H1 (cell line): ENCODE measurements at regions not wholly inside any gene's neighbourhood (a gene's known extent, or its start where the extent isn't known, plus 50 kb on each side); places are given as distances from the start of the nearest gene placed in this dataset.

Experiments used
- CTCF ChIA-PET: fragments of 300-600 bp; sonication (Branson Sonifier 250); formaldehyde crosslinking; loops from one replicate; lab custom pipeline; 2021; ENCODE audit not compliant: partially characterized antibody; lab: Charles Lee
- POLR2A ChIA-PET: fragments of 300-600 bp; sonication (Branson Sonifier 250); formaldehyde crosslinking; loops from one replicate; lab custom pipeline; 2021; ENCODE audit warnings: inconsistent platforms; ENCODE audit not compliant: partially characterized antibody; lab: Charles Lee
- DNase-seq, 2 experiments: peaks; one replicate each; pipeline versions ENCODE4 v3.0.0 to v3.0.0-alpha.2; 2010 to 2022; ENCODE audit warnings: low spot score in 2 of 2, low read depth in 1 of 2, mixed read lengths in 1 of 2
- FAIRE-seq: peaks from 2 replicates; lab custom pipeline; 2011; peaks lifted over from hg19 to GRCh38; lab: Jason Lieb, UNC
- H2AFZ ChIP-seq: 2 replicates; pipeline ENCODE4 v1.8.1; 2012; ENCODE audit warnings: low read length, inconsistent platforms
- H2AK5ac ChIP-seq: 2 replicates; pipeline ENCODE4 v1.6.1; 2013; ENCODE audit warnings: low read depth, low read length
- H2BK120ac ChIP-seq: replicated peaks from 2 replicates; pipeline ENCODE3; 2013; ENCODE audit warnings: low read depth, low read length, inconsistent platforms
- H2BK12ac ChIP-seq: 2 replicates; pipeline ENCODE4 v1.6.1; 2013; ENCODE audit warnings: low read depth, low read length
- H2BK15ac ChIP-seq: 2 replicates; pipeline ENCODE4 v1.6.1; 2013; ENCODE audit warnings: low read length
- H2BK20ac ChIP-seq: 2 replicates; pipeline ENCODE4 v1.6.1; 2013; ENCODE audit warnings: low read length
- H2BK5ac ChIP-seq: 2 replicates; pipeline ENCODE4 v1.6.1; 2013; ENCODE audit warnings: low read depth, low read length
- H3K14ac ChIP-seq: 2 replicates; pipeline ENCODE4 v1.6.1; 2013; ENCODE audit warnings: inconsistent platforms; ENCODE audit not compliant: insufficient read length
- H3K18ac ChIP-seq: 2 replicates; pipeline ENCODE4 v1.6.1; 2013; ENCODE audit warnings: low read length; ENCODE audit errors: extremely low read depth
- H3K23ac ChIP-seq: 2 replicates; pipeline ENCODE4 v1.6.1; 2013; ENCODE audit warnings: inconsistent platforms; ENCODE audit not compliant: insufficient read length
- H3K23me2 ChIP-seq: 2 replicates; pipeline ENCODE4 v1.6.1; 2013; ENCODE audit warnings: low read depth, low read length
- H3K27ac ChIP-seq: 2 replicates; pipeline ENCODE4 v1.6.1; 2011; ENCODE audit warnings: low read depth, low read length, inconsistent platforms
- H3K27me3 ChIP-seq, 4 experiments: replicated peaks in 1 of 4; 1 replicate in 1 of 4; 2 replicates in 3 of 4; pipeline versions ENCODE4 v1.6.1 to v1.8.1; 2011 to 2013; ENCODE audit warnings: low read length in 3 of 4, mild to moderate bottlenecking in 3 of 4, inconsistent platforms in 2 of 4, mixed read lengths in 2 of 4, moderate library complexity in 1 of 4; ENCODE audit not compliant: control insufficient read depth in 3 of 4, insufficient read depth in 3 of 4; ENCODE audit errors: extremely low read depth in 1 of 4
- H3K36me3 ChIP-seq, 4 experiments: 2 replicates each; pipeline versions ENCODE4 v1.6.1 to v1.8.1; 2011 to 2013; ENCODE audit warnings: mild to moderate bottlenecking in 4 of 4, low read length in 3 of 4, moderate library complexity in 2 of 4, control low read depth in 1 of 4, inconsistent platforms in 1 of 4; ENCODE audit not compliant: insufficient read depth in 4 of 4, control insufficient read depth in 2 of 4
- H3K4ac ChIP-seq: replicated peaks from 2 replicates; pipeline ENCODE3; 2013; ENCODE audit warnings: low read length, low read depth, mixed read lengths, inconsistent platforms; ENCODE audit not compliant: insufficient read length
- H3K4me1 ChIP-seq, 4 experiments: replicated peaks in 1 of 4; 1 replicate in 1 of 4; 2 replicates in 3 of 4; pipeline versions ENCODE4 v1.6.1 to v1.8.1; 2011 to 2013; ENCODE audit warnings: low read length in 3 of 4, inconsistent platforms in 2 of 4, mixed read lengths in 1 of 4; ENCODE audit not compliant: insufficient read depth in 4 of 4, control insufficient read depth in 3 of 4
- H3K4me2 ChIP-seq, 2 experiments: 2 replicates each; pipeline versions ENCODE4 v1.6.1 to v1.8.1; 2011 to 2013; ENCODE audit warnings: low read depth in 2 of 2, low read length in 2 of 2, control low read depth in 1 of 2, inconsistent platforms in 1 of 2, mild to moderate bottlenecking in 1 of 2; ENCODE audit not compliant: insufficient read depth in 1 of 2
- H3K4me3 ChIP-seq, 4 experiments: fragments of 200-600, 300-600 bp in 1 of 4; sonication (generic), shearing (Covaris generic), sonication (Bioruptor Twin) in 1 of 4; 2 replicates each; pipeline versions ENCODE4 v1.5.1 to v1.8.1; 2011 to 2016; ENCODE audit warnings: low read length in 4 of 4, low read depth in 3 of 4, control low read depth in 2 of 4, inconsistent platforms in 2 of 4, mild to moderate bottlenecking in 2 of 4, mixed read lengths in 1 of 4, moderate library complexity in 1 of 4; ENCODE audit not compliant: insufficient read depth in 2 of 4; ENCODE audit errors: extremely low read depth in 1 of 4
- H3K56ac ChIP-seq: replicated peaks from 2 replicates; pipeline ENCODE3; 2013; ENCODE audit warnings: low read depth, mild to moderate bottlenecking, mixed read lengths, low read length, inconsistent platforms; ENCODE audit not compliant: insufficient read length
- H3K79me1 ChIP-seq: 2 replicates; pipeline ENCODE4 v1.6.1; 2013; ENCODE audit warnings: low read depth, low read length, control low read depth
- H3K79me2 ChIP-seq, 2 experiments: 2 replicates each; pipeline versions ENCODE4 v1.6.1 to v1.8.1; 2012 to 2013; ENCODE audit warnings: low read length in 2 of 2, mild to moderate bottlenecking in 2 of 2, inconsistent platforms in 1 of 2; ENCODE audit not compliant: insufficient read depth in 2 of 2, control insufficient read depth in 1 of 2
- H3K9ac ChIP-seq, 4 experiments: replicated peaks in 1 of 4; 1 replicate in 1 of 4; 2 replicates in 3 of 4; pipeline versions ENCODE4 v1.6.1 to v1.8.1; 2011 to 2013; ENCODE audit warnings: low read depth in 3 of 4, low read length in 3 of 4, control low read depth in 2 of 4, mild to moderate bottlenecking in 2 of 4, moderate library complexity in 2 of 4, inconsistent platforms in 1 of 4; ENCODE audit errors: extremely low read depth in 1 of 4
- H3K9me3 ChIP-seq, 2 experiments: 2 replicates each; pipeline versions ENCODE4 v1.6.1 to v1.8.1; 2012 to 2013; ENCODE audit warnings: mild to moderate bottlenecking in 2 of 2, moderate library complexity in 2 of 2, control low read depth in 1 of 2, inconsistent platforms in 1 of 2, low read depth in 1 of 2, low read length in 1 of 2, mixed read lengths in 1 of 2; ENCODE audit not compliant: insufficient read depth in 2 of 2
- H4K20me1 ChIP-seq, 2 experiments: replicated peaks in 1 of 2; 2 replicates each; pipeline versions ENCODE3 to v1.8.1; 2011 to 2013; ENCODE audit warnings: inconsistent platforms in 2 of 2, low read length in 2 of 2, mild to moderate bottlenecking in 1 of 2; ENCODE audit not compliant: insufficient read depth in 2 of 2, control insufficient read depth in 1 of 2
- H4K5ac ChIP-seq: 2 replicates; pipeline ENCODE4 v1.6.1; 2013; ENCODE audit warnings: low read length, low read depth, mixed read lengths, inconsistent platforms; ENCODE audit not compliant: insufficient read length
- H4K8ac ChIP-seq: 2 replicates; pipeline ENCODE4 v1.8.0; 2013; ENCODE audit warnings: mild to moderate bottlenecking, moderate library complexity, low read length, inconsistent platforms; ENCODE audit not compliant: insufficient read depth; ENCODE audit errors: extremely low read depth
- H4K91ac ChIP-seq: replicated peaks from 2 replicates; pipeline ENCODE3; 2013; ENCODE audit warnings: low read length, mixed read lengths, inconsistent platforms; ENCODE audit not compliant: insufficient read length
- RAD21 ChIP-seq, 2 experiments: IDR thresholded peaks in 1 of 2; conservative IDR thresholded peaks in 1 of 2; 2 replicates each; pipeline ENCODE4 v1.6.1; 2011; ENCODE audit warnings: low read depth in 2 of 2, low read length in 2 of 2, improper control_type of control experiment in 1 of 2, inconsistent platforms in 1 of 2, mild to moderate bottlenecking in 1 of 2, moderate library complexity in 1 of 2
- ZNF274 ChIP-seq: IDR thresholded peaks from 2 replicates; pipeline ENCODE4 v1.7.0; 2012; ENCODE audit warnings: low read length, borderline replicate concordance; ENCODE audit errors: extremely low read depth
- WGBS, 2 experiments: shearing (Covaris generic) in 1 of 2; methylation state at CpG; one replicate each; pipeline versions ENCODE4 v1.1.6 to v1.1.7; 2013 to 2015; ENCODE audit warnings: low lambda C conversion rate in 2 of 2, mixed read lengths in 2 of 2, inconsistent platforms in 1 of 2, low coverage in 1 of 2, missing lambda C conversion rate in 1 of 2; ENCODE audit not compliant: insufficient replicate concordance in 2 of 2, insufficient coverage in 1 of 2, insufficient read length in 1 of 2; ENCODE audit errors: extremely low coverage in 1 of 2, missing lambda C conversion rate in 1 of 2; 5-methylcytosine and 5-hydroxymethylcytosine counted together

DNA sequence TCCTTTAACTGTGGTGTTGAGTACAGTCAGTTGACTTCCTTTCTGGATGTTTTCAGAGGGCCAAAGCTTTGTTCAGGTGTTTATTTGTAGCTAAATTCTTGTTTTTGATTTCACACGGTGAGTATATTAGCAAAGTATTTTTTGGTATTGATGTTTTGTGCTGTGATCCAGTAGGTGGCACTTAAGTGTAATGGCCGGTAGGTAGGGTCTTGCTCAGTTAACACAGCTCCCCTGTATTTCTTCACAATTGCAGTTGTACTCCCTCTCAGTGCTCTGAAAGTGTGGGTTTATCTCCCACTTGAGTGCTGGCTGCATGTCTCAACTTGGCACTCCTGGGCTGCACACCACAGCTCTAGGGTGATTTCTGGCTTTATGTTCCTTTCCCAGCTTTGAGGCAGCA is 339.5 kb downstream of the AEBP2 start:
- TF ChIP-seq RAD21 (IDR thresholded peaks at IDR 0.05 in 1 of 2, conservative IDR thresholded peaks at IDR 0.05 in 1 of 2; ENCODE audit: low read depth in 2 of 2, low read length in 2 of 2) (peak; percentile 28 to 36; a peak in 3 of 4 replicates), ZNF274 (no peak)
- Histone ChIP-seq H3K14ac (no peak overlapping the region), H3K79me2 (no peaks in the 10 kb centered on the region), H3K18ac (no peak overlapping the region), H3K4me1 (peaks cover 0 to 3% (median under 1%) of the 10 kb centered on the region in 4 experiments; a peak in 1 of 7 replicates), H2BK20ac (no peak overlapping the region), H4K91ac (no peak overlapping the region), H3K23ac (no peak overlapping the region), H3K27me3 (no peaks in the 10 kb centered on the region), H2AFZ (peak overlapping the region; percentile 66; the same call in 1 of the 2 replicates), H3K9me3 (0 out of 4 replicates have a peak, but pooled peaks cover 0 to 2% of the 10 kb centered on the region in 2 experiments), H3K79me1 (no peaks in the 10 kb centered on the region), H4K5ac (no peak overlapping the region), H4K20me1 (no peaks in the 10 kb centered on the region), H2BK15ac (no peak overlapping the region), H3K4ac (no peak overlapping the region), H3K36me3 (no peaks in the 10 kb centered on the region), H3K9ac (no peak overlapping the region), H3K23me2 (no peaks in the 10 kb centered on the region; the same call in 1 of the 2 replicates), H3K56ac (no peak overlapping the region), H2BK12ac (no peak overlapping the region), H3K27ac (no peak overlapping the region), H2BK120ac (no peak overlapping the region), H3K4me2 (no peak overlapping the region), H3K4me3 (no peak overlapping the region), H2AK5ac (no peak overlapping the region), H4K8ac (peak overlapping the region; percentile 4), H2BK5ac (no peak overlapping the region)
- DNase-seq (no peak), FAIRE-seq (no peak)
- ChIA-PET CTCF (interaction anchor here (0.6 to 2.1 kb wide), 9 partner anchors 19 to 442 kb away, joined by 3 to 8 read pairs (median 3); no protein-coding TSS in a partner anchor), POLR2A (no interaction called here)
- 65% methylated on average over 2 of the region's 2 CpGs; no CpG with 5 or more reads in 1 of the 2 experiments for WGBS, 2 experiments
